ENCODE measurements at regions not wholly inside any gene's neighbourhood (a gene's known extent, or its start where the extent isn't known, plus 50 kb on each side); places are given as distances from the start of the nearest gene placed in this dataset.

GRCh38 chr7:36011588-36011965, 141.5 kb upstream of the EEPD1 start:
- DNase-seq, result no peak

- no peak for DNase-seq
Observed at GRCh38 chr7:36013246-36014014, 139.6 kb upstream of the EEPD1 start.

GRCh38 chr7:36014961-36015360, 138.1 kb upstream of the EEPD1 start:
- no peak for DNase-seq

DNA sequence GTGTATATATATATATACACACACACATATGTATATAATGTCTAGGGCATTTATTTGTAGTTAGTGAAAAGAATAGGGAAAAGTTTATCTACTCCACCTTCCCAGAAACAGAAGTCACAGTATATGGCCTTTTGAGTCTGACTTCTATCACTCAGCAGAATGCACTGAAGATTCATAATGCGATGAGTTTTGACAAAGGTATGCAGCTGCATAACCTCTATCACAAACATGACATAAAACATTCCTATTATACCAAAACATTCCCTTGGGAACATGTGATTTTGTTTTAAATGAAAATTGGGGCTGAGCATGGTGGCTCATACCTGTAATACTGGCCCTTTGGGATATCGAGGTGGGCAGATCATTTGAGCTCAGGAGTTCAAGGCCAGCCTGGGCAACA, 137.3 kb upstream of the EEPD1 start:
- no peak for DNase-seq

GRCh38 chr7:36016648-36017047, 136.4 kb upstream of the EEPD1 start:
- DNase-seq, result no peak

GRCh38 chr7:36017111-36017510, 135.9 kb upstream of the EEPD1 start:
- no peak for DNase-seq

DNA sequence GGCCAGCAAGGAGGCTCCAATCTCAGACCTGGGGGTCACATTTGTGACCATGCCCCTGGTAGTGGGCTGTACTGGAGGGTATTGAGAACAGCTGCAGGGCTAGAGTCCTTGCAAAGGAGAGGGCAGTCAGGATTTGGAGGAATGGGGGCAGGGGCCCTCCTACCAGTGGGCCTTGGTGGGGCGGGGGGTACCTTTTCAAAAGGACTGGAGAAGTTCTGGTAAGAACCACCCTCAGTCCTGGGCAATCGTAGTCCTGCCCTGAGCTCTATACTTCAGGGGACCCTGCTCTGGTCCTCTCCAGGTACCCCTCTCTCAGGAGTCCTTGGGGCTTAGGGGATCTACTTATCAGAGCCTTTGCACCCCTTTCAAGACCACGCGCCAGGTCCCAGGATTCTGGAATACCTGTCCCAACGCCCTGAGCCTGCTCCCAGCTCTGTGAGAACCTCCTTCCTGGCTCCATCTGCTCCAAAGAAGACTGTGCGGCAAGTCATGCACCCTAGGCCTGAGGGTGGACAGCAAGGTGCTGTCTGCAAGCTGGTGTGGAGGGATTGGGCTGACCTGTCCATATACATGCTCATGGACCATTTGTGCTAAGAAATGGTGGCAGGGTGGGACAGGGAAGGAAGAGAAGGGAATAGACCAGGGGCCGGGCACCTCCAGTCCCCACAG, 134.1 kb upstream of the EEPD1 start:
- DNase-seq, result no peak

- no peak for DNase-seq
Observed at GRCh38 chr7:36019538-36019937, 133.5 kb upstream of the EEPD1 start.

DNA sequence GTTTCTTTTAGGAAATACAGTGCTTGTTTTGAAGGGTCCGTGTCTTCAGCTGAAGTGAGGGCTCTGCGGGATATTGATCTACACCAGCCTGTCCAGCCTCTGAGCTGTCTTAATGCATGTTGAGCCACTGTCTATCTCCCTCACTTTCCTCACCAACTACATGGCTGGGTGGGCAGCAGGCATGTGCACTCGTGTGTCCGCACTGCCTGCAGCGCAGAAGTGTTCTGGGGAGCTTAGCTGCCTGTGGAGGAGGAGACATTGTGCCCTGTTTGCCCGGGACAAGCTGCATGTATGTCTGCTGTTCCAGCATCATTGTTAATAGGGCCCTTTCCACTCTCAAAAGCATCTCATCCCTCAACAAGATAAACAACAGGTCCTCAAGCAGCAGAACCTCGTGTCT, 133.1 kb upstream of the EEPD1 start:
- DNase-seq, result no peak

GRCh38 chr7:36021367-36021766, 131.7 kb upstream of the EEPD1 start:
- DNase-seq, result no peak

- no peak for DNase-seq
Observed at GRCh38 chr7:36021917-36022550, 131.0 kb upstream of the EEPD1 start.

DNA sequence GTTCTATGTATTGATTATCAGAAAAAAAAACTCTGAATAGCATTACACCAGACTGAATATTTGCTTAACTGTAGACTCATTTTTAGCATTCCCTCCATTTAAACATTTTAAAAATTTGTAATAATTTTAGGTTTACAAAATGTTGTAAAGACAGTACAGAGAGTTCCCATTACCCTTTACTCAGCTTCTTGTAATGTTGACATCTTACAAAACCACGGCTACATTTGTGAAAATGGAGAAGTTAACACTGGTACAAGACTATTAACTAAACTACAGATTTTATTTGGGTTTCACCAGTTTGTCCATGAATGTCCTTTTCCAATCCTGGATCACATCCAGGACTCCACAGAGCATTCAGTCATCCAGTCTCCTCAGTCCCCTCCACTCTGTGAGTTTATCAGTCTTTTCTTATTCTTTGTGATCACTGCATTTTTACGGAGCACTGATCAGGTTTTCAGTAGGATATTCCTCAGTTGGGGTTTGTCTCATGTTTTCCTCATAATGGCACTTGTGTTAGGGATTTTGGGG, 130.0 kb upstream of the EEPD1 start:
- no peak for DNase-seq

DNA sequence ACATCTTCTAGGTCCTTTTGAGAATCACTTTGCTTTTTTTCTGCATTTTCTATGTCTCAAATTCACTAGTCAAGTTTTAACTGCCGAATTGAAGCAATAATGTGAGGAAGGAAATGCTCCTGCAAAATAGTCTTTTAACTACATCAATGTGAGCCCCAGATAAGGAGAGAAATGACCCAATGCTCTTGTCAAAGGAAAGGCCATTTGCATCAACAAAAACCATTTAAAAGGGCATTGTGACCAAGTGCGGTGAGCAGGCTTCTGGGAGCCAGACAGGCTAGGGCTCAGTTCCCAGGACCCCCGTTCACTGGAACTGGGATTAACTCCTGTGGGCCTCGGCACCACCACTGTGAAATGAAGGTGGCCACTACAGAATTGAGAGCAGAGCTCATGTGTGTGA, 127.9 kb upstream of the EEPD1 start:
- no peak for DNase-seq

- no peak for DNase-seq
Observed at GRCh38 chr7:36029311-36029710, 123.7 kb upstream of the EEPD1 start.

GRCh38 chr7:36029853-36030515, 123.1 kb upstream of the EEPD1 start:
- no peak for DNase-seq

DNA sequence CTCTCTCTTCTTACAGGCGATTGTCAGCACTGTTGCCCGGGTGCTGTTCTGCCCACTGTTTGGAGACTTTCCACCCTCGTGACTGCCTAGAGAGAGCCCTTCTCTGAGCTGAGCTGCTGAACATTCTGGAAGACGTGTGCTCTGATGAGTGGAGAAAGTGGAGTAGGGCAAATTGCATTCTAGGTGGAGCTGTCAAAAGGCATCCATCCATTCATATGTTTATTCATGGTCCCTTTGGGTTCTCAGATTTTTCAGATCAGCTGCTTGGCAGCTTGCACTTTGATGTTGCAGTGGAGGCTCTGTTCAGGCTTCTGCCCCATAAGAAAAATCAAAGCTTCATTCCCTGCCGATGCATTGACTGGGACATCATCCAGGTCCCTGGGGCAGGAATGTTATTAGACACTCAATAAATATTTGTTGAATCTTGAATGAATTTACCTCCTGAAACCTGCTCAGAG, 120.7 kb upstream of the EEPD1 start:
- DNase-seq, result no peak

GRCh38 chr7:36034020-36034419, 119.0 kb upstream of the EEPD1 start:
- DNase-seq, result no peak

DNA sequence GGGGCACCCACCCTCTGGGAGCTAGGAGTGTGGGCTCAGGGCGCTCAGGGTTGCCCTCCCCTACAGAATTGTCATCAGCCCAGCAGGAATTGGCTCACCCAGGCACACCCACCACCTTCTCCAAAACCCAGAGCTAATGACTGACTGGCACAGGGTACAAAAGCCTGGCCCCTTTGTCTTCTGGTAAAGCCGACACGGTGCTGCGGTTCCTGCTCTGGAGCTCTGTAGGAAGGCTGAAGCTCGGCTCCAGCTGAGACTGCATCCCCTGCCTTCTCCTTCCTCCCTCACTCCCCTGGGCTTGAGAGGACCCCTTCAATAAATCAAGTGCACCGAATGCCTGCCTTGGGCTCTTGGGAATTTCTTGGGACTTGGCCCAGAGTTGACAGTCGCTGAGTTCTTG, 117.9 kb upstream of the EEPD1 start:
- no peak for DNase-seq

- DNase-seq, result no peak
Observed at GRCh38 chr7:36036590-36036989, 116.5 kb upstream of the EEPD1 start.

GRCh38 chr7:36037121-36037662, 115.9 kb upstream of the EEPD1 start:
- DNase-seq, result no peak

DNA sequence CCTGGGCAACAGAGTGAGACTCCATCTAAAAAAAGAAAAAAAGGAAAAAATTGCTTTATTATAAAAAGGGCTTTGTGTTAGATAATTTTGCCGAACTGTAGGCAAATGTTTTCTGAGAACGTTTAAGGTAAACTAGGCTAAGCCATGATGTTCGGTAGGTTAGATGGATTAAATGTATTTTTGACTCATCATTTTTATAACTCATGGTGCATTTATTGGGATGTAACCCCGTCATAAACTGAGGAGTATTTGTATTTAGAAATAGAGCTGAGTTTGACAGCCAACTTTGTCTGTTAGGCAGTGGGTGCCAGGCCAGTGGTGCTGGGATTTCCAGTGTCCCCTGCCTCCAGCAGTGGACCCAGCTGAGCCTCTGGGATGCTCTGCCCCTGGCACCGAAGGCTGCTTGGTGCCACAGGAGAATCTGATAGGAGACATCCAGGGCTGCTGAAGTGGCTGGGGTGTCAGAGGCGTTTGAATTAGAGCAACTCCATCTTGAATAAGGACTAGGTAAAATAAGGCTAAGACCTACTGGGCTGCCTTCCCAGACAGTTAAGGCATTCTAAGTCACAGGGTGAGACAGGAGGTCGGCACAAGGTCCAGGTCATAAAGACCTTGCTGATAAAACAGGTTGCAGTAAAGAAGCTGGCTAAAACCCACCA, 114.9 kb upstream of the EEPD1 start:
- DNase-seq, result no peak

GRCh38 chr7:36039243-36039642, 113.8 kb upstream of the EEPD1 start:
- DNase-seq, result no peak

GRCh38 chr7:36039671-36040070, 113.4 kb upstream of the EEPD1 start:
- DNase-seq, result no peak
